HG03520 (cell line): ENCODE measurements at regions not wholly inside any gene's neighbourhood (a gene's known extent, or its start where the extent isn't known, plus 50 kb on each side); places are given as distances from the start of the nearest gene placed in this dataset.
"Not testable (repeated sequence)": the region's sequence is repeated elsewhere in the genome, so short reads cannot be mapped to it uniquely, and the experiment has no call there.

Experiments used
- ATAC-seq: cut with Tn5 transposase; IDR thresholded peaks from one replicate; pipeline ENCODE4 v1.9.1; 2021; ENCODE audit warnings: mild to moderate bottlenecking, moderate library complexity; ENCODE audit not compliant: unreplicated experiment

DNA sequence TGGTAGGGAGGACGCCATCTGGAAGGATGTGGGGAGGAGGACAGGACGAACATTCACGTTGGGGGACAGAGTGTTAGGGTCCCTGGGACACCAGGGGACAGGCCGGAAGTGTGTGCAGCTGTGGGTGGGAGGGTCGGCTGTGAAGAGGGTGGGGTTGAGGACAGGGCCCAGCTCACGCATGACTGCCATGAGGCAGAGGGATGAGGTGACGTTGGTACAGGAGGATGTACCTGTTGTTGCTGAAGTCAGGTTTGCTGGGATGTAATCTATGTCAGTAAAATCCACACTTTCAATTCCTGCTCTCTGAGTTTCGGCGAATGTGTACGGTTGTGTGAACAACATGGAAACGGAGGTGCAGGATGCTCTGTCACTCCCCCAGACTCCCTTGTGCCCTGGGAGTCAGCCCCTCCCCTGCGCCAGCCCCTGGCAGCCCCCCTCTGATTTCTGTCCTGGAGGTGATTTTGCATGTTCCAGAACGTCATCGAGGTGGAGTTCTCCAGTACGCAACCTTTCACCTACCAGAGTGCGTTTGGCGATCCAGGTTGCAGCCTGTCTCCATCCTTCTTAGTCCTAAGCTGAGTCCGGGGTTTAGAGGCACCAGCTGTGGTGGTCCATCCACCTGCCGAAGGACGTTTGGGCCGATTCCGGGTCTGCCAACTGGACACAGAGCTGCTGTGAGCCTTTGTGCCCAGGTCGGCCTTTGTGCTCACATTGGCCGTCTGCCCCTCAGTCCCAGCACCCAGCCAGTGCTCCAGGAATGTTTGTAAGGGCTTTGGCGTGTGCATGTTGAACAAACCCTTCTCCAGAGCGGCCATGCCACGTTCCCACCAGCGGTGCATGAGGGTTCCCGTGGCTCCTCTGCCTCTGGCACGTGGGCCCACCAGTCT, 203.2 kb downstream of the NPIPB11 start:
- not testable (repeated sequence) for ATAC-seq

DNA sequence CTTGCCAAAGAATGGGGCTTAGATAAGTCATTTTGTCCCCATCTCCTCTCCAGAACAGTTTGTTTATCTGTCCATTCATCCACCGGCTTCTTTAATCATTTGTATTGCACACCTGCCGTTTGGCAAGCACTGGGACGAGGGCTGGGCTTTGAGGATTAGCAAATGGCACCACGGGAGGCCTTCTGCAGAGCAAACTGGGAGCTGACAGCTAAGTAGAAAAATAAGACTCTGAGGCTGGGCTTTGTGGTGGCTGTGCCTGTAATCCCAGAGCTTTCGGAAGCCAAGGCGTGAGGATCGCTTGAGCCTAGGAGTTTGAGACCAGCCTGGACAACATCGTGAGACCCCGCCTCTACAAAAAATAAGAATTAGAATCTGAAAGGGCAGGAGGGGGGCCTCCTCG, 203.9 kb downstream of the NPIPB11 start:
- not testable (repeated sequence) for ATAC-seq

DNA sequence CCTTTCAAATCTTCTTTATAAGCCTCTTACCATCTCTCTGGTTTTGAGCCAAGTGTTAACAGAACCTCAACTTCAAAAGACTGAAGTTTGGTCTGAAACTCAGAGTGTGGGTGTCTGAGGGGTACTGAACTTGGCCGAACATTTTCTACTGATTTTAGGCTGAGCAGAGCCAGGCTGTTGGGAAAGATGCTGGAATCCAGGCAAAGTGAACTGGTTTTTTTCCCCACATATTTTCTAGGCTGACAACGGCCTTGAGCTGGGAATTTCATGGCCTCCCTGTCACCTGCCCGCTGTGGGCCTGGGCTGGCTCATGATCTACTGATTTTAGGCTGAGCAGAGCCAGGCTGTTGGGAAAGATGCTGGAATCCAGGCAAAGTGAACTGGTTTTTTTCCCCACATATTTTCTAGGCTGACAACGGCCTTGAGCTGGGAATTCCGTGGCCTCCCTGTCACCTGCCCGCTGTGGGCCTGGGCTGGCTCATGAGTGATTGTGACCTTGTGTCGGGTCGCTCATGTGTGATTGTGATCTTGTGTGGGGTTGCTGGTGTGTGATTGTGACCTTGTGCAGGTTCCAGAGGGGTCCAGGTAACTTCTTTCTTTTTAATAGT, 204.4 kb downstream of the NPIPB11 start:
- ATAC-seq, result not testable (repeated sequence)

DNA sequence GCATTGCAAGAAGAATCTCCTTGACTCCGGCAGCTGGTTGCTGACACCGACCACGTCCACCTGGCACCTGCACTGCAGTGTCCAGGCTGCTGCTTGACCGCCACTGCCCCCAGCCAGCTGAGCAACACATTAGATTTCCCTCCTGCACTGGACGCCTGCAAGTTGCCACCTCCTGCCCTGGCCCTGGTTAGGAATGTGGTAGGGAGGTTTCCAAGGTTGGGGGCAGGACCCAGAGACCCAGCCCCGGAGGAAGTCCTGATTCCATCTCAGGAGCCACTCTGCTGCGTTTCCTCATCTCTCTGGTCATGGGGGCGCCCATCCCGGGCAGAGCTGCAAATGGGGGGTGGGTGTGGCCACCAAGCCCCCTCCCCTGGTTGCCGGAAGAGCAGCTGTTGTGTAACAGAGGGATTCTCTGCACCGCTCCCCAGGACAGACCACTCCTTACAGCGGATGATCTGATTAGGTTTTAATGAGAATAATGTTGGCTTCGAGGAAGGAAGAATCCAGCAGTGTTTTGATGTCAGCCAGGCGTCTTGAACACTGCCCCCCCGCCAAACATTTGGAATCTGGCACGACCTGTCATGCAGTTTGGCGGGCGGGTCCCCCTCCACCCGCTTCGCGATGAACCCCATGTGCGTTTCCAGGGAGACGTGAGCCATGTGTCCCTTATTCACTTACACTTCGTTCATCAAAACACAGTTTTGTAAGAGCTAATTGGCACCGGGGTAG, 205.1 kb downstream of the NPIPB11 start:
- not testable (repeated sequence) for ATAC-seq

DNA sequence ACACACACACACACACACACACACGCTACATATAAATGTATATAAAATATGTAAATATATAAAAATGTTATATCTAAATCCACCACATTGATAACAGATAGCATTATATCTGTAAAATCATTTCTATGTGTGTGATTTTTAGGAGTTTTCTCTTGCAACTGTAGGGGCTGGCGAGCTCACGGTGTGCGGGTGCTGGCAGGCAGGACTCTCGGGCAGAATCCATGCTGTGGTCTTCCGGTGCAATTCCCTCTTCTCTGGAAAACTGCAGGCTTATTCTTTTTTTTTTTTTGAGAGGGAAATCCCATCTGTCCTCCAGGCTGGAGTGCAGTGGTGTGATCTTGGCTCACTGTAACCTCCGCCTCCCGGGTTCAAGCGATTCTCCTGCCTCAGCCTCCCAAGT, 205.8 kb downstream of the NPIPB11 start:
- ATAC-seq, result not testable (repeated sequence)

DNA sequence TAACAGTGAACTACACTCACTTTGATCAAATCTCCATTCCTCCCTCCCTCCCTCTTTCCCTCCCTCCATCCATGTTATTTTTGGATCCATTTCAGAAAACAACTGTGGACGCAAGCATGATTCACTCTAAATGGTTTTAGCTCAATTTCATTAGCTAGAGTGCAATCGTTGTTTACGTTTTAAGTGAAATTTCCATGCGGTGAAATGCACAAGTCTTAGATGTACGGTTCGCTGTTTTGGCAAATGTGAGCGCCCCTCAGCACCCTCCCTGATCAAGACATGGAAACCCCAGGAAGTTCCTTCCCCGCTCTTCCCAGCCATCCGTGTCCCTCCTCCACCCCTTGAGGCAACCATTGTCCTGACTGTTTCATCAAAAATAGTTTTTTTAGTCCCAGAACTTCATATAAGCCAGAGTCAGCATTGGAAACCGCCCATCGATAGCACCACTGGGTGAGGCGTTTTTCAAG, 206.3 kb downstream of the NPIPB11 start:
- ATAC-seq, result not testable (repeated sequence)

DNA sequence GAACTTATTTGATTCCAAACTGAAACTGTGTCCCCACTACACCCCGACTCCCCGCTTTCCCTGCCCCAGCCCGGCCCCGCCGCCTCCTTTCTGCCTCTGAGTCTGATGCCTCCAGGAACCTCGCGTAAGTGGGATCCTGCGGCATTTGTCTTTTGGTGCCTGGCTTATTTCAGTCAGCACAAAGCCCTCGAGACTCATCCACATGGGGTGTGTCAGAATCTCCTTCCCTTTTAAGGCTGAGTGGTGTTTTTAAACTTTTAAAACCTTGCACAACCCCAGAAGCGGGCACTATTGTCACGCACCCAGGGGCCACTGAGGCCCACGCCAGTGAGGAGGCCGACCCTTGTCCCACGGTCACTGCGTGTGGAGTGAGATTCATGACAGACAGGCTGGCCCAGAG, 206.9 kb downstream of the NPIPB11 start:
- not testable (repeated sequence) for ATAC-seq

DNA sequence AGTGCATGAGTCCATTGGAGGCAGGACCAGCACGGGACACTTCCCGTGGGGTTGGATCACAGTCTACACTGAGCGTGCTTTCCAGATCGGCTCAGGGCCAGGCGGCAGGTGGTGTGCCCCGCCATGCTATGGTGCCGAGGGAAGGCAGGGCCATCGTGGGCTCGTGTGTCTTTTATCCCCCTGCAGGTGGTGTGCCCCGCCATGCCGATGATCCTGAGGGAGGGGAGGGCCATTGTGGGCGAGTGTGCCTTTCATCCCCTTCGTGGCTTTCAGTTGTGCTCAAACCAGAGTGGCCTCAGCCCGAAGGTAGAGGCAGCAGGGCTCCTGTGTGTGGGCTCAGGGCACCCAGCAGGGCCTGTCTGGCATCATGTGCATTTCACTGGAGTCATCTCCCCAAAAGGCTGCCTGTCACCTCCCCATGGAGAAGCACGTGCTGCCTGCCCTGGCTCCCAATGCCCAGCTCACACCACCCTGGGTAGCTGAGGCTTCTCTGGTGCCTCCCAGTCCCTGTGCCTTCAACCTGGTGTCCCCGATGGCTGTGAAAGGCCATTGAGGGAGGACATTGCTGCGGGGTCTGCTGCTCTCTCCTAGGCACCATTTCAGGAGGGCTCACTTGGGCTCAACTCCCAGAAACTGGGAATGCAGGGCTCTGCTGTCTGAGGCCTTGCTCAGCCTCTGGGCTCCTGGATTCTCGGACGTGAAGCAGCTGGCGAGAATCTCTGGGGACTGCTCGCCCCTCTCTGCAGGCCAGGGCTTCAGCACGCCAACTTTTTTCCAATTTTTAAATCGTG, 207.6 kb downstream of the NPIPB11 start:
- no peak for ATAC-seq

DNA sequence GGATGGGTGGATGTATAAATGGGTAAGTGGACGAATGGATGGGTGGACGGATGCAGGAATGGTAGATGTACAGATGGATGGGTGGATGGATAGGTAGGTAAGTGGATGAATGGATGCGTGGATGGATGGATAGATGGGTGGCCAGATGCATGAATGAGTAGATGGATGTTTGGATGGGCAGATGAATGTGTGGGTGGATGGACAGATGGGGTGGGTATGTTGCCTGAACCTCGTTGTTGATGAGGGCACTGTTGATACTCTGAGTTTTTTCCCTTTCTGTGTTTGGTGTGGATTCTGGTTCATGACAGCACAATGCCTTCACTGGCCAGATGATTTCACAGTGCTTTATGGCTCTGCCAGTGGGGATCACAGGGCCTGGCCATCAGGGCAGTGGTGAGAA, 208.3 kb downstream of the NPIPB11 start:
- ATAC-seq, result no peak

GRCh38 chr16:29197494-29198100, 208.9 kb downstream of the NPIPB11 start:
- not testable (repeated sequence) for ATAC-seq

- ATAC-seq, result not testable (repeated sequence)
These were observed 209.8 kb downstream of the NPIPB11 start for GRCh38 chr16:29196746-29197145.

DNA sequence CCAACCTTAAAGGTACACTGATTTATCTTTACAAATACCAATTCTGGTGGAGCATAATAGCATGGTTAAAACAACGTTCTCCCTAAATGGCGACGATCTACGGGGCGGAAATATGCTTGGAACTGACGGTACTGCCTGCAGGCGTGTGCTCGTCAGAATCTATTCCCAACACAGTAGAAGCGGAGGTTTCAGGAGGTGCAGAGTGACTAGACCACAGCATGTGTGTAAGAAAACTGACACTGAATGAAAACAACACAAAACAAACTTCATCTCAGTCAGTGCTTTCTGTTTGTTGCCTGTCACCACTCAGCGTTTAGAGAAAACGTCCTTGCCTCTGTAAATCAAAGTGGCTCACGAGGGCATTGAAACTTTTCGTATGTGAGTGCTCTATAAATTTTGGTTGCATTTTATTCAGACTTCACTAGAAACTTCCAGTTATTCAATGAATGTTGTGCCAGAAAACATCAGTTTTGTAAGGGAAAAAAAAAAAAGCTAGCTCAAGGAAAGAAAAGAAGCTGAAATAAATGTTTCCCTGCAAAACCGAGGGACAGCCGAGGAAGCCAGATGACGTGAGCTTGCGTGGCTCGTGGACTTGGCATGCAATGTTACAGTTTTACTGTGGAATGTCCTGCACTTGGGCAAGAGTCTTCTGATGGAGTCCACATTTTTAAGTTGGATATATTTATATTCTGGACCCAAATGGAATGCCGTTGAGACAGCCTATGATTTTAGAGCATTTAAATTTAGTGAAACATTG, 210.4 kb downstream of the LAT start:
- not testable (repeated sequence) for ATAC-seq

DNA sequence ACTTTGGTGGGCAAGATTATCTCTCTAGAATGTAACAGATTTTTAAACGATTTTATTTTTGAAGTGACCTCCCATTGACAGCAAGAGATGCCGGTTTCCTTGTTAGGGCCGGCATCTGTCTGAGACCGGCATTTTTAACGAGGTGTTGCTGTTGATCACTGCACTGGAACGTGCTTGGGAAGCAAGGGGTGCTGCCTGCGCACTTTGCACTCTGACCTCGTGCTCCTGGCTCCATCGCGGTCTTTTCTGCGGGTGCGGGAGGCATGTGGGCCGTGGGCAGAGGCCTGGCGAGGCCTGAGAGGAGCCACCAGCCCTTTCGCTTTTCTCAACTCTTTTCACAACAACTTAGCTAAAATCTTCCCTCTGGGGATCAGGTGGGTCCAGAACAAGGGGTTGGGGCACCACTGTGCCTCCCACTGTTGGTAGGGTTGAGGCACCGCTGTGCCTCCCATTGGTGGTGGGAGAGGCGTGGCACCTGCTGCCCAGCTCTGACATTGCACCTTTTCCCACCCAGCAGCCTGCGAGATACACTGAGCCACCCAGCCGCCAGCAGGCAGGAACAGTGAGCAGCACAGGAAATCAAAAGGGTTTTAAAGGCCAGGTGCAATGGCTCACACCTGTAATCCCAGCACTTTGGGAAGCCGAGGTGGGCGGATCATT, 209.5 kb downstream of the LAT start:
- ATAC-seq, result not testable (repeated sequence)

GRCh38 chr16:29193634-29194033, 208.8 kb downstream of the LAT start:
- ATAC-seq, result not testable (repeated sequence)

DNA sequence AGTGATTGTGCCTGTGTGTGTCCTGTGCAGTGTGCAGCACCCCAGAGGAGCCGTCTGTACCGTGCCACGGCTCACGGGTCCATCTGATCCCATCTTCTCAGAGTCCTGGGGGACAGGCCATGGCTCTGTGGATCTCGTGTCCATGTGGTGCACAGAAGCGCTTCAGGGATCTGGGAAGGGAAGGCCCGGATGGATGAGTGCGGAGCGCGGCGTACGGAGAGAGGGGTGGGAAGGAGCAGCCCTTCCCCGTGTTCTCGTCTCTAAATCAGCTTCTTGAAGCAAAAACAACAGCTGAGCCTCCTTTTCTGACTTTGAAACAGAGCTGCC, 208.4 kb downstream of the LAT start:
- ATAC-seq, result not testable (repeated sequence)

DNA sequence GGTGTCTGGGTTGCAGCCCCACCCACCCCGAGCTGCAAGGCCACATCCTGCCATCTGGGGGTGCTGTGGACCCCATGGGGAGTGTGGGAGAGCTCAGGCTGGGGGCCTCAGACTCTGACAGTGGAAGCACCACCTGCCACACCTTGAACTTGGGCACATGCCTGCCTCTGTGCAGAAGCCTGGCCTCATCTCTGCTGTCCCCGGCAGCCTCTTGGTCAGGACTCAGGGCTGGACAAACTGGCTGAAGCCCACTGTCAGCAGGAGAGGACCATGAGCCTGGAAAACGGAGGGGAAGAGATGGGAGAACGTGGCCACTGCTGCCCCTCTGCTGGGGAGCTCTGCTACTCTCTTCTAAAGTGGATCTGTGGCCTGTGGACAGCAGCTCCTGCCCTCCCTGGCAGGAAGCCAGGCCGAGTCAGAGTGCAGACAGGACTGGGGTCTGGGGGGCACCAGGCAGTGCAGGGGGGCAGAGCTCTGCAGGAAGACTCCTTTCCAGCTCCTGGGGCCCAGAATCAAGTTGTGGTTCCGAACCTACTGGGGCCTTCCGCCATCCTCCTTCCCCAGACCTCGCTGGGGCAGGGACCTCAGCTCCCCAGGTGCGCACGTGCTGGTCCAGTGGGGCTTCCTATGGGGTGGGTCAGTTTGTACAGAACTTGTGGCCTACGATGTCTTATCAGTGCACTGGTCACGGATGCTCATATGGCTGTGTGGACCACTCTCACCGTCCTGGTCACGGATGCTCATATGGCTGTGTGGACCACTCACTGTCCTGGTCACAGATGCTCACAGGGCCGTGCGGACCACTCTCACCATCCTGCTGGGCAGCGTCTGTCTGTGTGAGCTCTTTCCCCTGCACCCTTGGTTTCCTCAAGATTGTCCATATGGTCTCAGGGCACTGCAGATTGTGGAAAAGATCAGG, 207.7 kb downstream of the LAT start:
- ATAC-seq, result no peak

DNA sequence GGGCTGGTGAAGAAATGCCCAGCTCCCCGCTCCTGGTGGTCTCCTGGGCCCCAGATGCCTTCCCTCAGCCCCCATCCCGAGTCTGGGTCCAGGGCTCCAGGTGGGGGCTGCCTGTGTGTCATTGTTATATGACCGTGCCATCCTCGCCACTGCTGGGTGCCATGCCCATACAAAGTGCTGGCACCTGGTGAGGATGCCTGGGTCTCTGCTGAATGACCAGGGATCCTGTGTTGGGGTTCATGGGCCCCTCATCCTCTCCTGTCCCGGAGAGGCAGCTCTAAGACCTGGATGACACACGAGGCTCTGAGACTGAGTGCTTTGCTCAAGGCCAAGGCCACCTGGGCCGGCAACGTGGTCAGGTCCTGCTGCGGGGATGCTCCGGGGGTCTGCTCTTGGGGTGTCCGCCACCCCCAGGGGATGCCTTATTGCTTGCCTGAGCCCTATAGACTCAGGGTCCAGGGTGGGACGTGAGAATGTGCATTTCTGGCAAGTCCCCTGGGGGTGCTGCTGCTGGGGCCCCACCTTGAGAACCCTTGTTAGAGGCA, 206.9 kb downstream of the LAT start:
- ATAC-seq, result not testable (repeated sequence)
